ENCODE measurements at regions not wholly inside any gene's neighbourhood (a gene's known extent, or its start where the extent isn't known, plus 50 kb on each side); places are given as distances from the start of the nearest gene placed in this dataset.
"Not testable (repeated sequence)": the region's sequence is repeated elsewhere in the genome, so short reads cannot be mapped to it uniquely, and the experiment has no call there.

DNA sequence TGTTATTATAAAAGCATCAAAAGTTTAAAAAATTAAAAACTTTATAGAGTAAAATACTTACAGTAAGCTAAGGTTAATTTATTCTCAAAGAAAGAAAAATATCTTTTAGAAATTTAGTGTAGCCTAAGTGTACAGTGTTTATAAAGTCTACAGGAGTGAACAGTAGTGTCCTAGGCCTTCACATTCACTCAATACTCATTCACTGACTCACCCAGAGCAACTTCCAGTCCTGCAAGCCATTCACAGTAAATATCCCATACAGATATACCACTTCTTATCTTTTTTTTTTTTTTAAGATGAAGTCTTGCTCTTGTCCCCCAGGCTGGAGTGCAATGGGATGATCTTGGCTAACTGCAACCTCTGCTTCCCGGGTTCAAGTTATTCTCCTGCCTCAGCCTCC, 73.1 kb upstream of the FST start:
- peak in 1 of 2 donors; percentile 25 for DNase-seq (ENCODE audit: low read depth in 2 of 2)

DNA sequence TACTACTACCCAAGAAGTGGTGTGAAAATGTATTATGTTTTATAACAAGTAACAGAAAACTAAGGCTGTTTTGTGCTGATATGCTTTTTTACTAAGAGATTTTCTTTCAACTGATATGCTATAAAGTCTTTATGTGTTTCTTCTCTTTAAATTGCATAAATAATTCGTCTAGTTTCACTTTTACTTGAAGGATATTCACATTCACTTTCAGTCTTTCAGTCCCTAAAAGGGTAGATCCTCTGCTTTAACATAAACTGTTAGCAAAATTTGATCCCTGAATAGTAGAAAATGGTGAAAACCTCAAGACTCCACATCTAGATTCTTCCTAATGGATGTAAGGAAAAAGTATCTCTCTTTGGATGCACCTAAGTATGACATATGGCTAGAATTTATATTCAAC, 69.0 kb upstream of the FST start:
- DNase-seq (ENCODE audit: low read depth in 2 of 2), result no peak

DNA sequence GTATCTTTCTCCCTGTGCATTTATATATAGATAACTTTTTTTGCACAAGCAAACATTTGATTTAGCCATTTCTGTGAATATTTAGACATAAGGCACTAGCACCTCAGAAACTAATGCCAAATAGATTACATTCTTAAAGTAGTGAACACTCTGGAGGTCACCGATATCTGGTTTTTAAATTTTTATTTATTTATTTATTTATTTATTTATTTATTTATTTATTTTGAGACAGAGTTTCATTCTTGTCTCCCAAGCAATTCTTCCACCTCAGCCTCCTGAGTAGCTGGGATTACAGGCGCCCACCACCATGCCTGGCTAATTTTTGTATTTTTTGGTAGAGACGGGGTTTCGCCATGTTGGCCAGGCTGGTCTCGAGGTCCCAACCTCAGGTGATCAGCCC, 67.9 kb upstream of the FST start:
- not testable (repeated sequence) for DNase-seq (ENCODE audit: low read depth in 2 of 2)

DNA sequence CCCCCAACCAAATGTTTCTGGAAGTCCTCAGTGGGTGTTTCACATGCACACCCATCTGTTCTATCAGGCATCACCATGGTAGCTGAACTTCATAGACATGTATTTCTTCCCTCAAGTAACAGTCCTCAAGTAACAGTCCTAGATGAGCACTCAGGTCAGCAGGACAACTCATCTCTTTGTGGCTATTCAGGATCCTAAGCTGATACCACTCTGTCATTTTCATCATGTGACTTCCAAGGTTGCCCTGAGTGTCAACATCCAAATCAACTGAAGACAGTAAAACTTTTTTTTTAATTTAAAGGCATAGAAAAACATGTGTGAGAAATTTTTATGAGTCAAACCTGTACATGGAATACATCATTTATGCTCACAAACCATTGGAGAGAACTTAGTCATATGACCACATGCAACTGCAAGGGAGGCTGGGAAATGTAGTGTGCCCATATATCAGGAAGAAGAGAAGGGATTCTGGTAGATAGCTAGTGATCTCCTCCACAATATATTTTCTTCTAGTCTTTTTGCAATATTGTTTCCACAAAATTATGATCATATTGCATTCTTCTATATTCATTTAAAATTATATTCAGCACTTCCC, 64.2 kb upstream of the FST start:
- no peak for DNase-seq (ENCODE audit: low read depth in 2 of 2)

DNA sequence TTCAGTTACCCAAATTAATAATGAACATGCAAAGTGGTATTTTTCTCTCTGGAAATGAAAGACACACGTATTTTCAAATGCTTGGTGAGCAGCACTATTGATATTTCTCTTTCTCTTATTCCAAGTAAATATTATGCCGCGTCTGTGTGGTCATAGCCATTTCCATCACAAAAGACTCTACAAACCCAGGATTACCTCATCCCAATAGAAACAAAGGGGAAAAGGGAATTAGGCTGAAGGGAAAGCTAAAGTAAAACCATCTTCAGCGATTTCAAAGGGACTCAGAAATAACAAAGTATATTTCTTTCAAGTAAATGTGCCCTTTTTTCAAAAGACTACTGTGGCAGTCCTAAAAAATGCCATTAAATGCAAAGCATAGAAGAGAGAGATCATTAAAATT, 62.0 kb upstream of the FST start:
- DNase-seq (ENCODE audit: low read depth in 2 of 2), result peak; percentile 12 to 30

DNA sequence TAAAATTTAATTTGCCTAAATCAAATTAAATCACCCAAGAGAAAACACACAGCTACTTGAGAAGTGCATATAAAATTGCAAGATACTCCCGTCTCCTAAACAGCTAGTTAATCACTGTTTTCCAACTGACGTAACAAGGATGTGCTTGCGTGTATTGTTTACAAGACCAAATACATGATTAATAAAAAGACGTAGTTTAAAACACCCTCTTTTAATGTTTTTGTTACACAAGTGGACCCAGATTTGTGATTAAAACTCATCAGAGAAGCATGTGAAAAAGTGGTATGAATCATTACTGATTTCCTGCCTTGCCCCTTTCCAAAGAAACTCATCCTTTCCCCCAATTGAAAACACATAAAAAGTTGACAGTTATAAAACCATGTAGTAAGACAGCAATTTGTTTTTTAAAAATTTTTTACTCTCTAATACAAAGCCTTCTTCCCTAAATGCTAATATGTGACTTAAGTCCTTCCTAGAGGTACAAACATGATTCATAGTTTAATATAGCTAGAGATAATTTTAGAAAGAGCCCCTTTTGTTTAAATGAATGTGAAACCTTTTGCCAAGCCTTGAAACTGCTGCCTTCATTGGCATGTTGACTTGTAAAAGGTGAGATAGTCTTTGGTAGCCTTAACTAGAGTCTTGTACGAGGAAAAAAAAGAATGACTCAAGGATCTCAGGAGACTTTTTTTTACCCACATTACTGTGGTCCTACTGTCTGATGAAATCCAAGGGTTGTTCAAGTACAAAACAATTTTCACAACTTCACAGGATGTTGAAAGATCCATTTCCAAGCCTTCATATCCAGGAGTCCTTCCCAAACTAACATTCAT, 61.4 kb upstream of the FST start:
- peak; percentile 78 to 89 for DNase-seq (ENCODE audit: low read depth in 2 of 2)

DNA sequence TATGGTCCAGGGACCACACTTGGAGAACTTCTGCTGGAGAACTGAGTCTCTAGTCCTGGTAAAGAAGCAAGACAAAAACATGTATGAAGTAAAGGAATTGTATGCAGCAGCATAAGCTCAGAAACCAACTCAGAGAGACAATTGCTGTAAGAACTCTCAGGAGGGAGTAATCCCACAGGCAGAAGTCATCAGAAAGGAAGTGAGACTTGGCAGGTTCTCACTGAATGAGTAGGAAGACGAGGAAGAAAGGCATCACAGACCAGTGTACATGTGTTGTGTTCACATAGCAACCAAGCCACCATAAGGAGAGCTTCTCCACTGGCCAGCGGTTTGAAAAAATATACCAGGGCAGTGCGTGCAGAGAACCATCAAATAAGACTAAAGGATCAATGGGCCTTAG, 57.9 kb upstream of the FST start:
- peak in 1 of 2 donors; percentile 72 for DNase-seq (ENCODE audit: low read depth in 2 of 2)

DNA sequence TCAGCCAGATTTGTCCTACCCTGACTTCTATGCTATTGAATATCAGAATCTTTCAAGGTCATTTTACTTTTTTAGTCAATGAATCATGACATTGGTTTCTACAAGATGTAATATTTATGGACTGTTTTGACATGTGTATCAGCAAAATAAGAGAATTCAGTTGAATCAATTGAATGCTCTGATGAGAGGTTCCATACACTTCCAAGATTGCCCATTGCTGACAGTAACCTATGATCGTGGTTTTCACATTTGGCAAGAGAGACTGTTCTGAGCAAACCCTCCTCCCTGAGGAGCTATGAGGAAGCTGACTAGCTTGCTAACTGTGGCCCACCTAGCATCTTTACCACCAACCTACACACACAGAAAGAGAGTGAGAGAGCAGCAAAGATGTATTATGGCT, 56.7 kb upstream of the FST start:
- no peak for DNase-seq (ENCODE audit: low read depth in 2 of 2)

DNA sequence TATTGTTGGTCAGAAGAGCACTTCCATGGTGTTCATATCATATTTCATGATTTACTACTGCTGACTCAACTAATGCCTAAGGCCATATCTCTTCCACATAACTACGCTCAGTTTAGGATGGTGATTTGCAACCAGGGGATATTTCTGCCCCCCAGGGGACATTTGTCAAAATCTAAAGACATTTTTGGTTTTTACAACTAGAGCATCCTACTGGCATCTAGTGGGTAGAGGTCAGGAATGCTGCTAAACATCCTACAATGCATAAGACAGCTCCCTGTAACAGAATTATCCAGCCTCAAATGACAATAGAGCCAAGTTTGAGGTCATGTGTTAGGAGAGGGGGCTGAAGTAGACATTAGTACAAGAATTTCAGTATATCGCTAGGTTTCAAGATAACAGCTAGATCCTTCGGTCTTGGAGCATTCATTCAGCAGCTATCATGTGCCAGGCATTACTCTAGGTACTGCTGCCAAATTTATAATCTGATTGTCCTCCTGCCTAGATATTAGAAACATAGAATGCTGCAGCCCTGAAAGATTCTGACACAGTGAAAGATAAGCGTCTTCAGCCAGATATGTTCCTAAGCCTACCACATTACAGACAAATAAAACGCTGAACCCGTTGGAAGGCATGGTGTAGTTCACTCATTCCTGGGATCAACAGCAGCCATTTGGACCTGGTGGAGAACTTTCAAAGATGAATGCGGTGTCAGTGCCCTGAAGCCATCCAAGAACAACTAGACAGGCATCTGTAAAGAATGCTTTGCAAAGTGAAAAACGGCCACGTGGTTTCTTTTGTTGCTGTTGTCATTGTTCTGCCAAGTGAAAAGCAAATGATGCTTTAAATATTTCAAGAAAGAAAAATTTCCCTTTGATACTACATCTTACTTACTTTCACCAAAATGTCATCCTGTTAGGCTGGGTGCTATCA, 55.5 kb upstream of the FST start:
- DNase-seq (ENCODE audit: low read depth in 2 of 2), result no peak

DNA sequence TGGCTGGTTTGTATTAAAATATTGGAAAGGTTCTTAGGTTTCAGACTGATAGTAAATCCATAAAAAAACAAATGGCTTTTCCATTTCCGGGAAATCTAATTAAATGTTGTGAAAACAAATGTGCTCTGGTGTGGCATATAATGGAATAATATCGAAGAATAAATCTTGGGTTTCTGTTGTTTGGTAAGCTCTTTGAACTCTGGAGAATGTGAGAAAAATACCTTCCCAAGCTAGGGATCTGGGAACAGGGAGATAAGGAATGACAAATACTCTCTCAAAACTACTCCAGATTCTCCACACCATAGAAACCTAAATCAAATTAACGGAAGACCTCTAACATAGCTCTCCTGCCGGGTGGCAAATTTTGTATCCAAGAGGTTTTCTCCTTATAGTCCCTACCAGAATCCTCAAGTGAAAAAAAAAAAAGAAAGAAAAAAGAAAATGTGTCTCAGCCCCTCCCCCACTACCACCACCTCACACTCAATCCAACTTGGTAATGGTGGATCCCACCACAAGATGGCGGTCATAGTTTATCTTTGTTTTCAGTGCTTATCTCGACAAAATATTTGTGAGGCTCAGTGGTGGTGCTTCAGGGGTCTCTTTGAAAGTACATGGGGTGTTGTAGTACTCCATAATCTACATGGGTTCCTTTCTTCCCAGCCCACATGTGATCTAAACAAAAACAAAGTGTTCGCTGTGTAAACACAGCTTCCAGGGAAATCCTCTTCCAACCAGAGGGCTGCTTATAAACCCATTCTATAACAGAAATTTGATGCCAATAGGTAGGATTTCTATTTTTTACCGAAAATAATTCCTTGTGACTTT, 54.5 kb upstream of the FST start:
- peak in 1 of 2 donors; percentile 14 for DNase-seq (ENCODE audit: low read depth in 2 of 2)

DNA sequence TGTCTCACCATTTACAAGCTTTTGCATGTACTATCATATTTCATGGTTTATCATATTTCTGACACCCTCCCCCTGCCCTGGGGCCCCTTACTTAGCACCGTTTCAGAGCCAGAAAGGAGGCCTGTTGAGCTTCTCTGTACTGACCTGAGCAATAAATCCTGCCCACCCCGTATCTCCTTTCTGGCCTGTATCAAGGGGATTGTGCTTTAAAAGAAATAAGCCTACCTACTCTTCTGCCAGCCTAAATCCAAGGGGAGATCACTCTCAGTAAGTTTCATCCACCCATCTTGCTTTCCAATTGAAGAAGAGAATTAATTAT, 54.0 kb upstream of the FST start:
- DNase-seq (ENCODE audit: low read depth in 2 of 2), result no peak

DNA sequence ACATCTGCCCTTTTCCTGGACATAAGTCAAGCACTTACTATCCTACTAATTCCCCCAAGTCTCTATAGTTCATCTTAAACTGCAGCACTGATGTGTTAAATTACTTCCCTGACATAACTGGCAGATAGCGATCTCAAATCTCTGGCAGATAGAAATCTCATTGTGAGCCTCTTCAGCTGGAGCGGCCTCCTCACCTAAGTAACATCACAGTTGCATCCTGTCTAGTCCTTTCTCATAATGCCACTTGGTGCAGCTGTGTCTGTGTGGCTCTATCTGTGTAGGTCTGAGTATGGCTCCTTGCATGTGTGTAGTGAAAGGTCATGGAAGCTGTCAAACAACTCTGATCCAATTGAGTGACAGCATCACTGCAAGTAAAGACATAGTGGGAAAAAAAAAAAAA, 53.6 kb upstream of the FST start:
- DNase-seq (ENCODE audit: low read depth in 2 of 2), result no peak

DNA sequence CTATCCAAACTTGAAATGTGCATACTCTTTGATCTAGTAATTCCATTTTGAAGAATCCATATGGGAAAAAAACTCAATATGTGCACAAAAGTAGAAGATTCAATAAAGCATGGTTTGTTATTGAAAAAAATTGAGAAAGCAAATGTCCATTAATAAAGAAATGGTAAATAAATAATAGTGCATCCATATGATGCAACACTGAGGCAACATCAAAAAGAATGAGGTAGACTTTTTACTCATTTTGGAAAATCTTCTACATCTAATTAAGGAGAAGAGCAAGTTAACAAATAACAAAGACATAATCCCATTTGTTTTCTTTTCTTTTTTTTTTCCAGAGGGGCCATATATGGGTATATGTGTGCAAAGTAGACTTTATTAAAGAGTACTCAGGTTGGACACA, 52.5 kb upstream of the FST start:
- DNase-seq (ENCODE audit: low read depth in 2 of 2), result no peak

DNA sequence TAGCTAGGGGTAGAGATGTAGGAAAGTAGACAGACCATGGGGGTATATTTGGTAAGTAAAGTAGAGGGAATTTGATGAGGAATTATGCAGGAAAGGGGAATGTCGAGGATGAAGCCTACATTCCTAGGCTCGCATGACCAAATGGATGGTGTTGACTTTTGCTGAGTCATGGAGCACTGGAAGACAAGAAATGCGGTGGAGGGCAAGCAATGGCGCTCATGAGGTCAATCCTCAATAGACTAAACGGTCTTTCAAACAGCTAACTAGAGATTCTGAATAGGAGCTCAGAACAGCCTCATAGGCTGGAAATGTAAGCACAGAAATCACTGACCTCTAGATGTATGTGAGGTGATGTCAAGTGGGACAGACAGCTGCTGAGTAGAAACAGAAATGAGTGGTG, 50.7 kb upstream of the FST start:
- no peak for DNase-seq (ENCODE audit: low read depth in 2 of 2)

DNA sequence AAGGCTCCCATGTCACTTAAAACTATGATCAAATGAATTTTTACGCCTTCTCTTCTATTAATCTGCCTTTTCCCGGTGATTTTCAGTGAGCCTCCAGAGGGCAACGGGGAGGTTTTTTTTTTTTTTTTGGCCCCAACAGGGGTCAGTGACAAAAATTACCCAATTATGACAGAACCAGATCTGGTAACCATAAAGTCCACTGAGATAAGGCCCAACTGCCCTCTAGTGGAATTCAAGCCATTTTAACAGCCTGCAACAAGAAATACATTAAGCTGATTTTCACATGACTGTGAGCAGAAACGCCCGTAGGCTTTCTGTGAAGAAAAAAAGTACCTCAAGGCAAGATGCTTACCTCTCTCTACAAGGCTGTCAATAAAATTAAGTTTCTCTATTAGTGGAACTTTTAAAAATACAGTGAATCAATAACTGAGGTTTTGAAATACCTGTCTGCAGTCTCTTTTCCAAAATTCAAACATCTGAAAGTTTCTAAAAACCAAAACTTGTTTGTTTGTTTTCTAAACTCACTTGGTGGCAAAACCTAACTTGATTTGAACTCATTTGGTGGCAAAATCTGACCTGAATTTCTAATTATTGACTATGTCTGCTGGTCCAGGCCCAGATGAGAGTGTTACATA, 49.7 kb upstream of the FST start:
- peak; percentile 72 to 78 for DNase-seq (ENCODE audit: low read depth in 2 of 2)
